Body of pancreas (tissue), 4 donors: ENCODE measurements at regions not wholly inside any gene's neighbourhood (a gene's known extent, or its start where the extent isn't known, plus 50 kb on each side); places are given as distances from the start of the nearest gene placed in this dataset.

Experiments
- ATAC-seq: fragments of 150-250 bp; one replicate; pipeline ENCODE4 v1.9.1; 2016
- DNase-seq, 4 donors: peaks; one replicate each; pipeline ENCODE4 v3.0.0-alpha.2; 2019
- H3K27ac ChIP-seq, 4 donors: fragments of 200-600 bp; sonication (generic); 1 replicate in 3 of 4; 2 replicates in 1 of 4; pipeline versions ENCODE4 v1.5.1 to v1.6.1; 2016 to 2019; ENCODE audit warnings: mild to moderate bottlenecking in 1 of 4, mixed read lengths in 1 of 4, moderate library complexity in 1 of 4
- H3K27me3 ChIP-seq, 2 donors: fragments of 200-600 bp; sonication (generic); one replicate each; pipeline ENCODE4 v1.6.0; 2016; ENCODE audit warnings: mild to moderate bottlenecking in 1 of 2
- H3K36me3 ChIP-seq, 2 donors: fragments of 200-600 bp; sonication (generic); replicated peaks in 1 of 2; 2 replicates each; pipeline ENCODE4 v1.5.1; 2016; ENCODE audit warnings: low read depth in 2 of 2; ENCODE audit not compliant: insufficient read depth in 1 of 2
- H3K4me1 ChIP-seq: fragments of 200-600 bp; sonication (generic); one replicate; pipeline ENCODE4 v1.6.0; 2016
- H3K4me3 ChIP-seq, 2 donors: fragments of 200-600 bp; sonication (generic); 1 replicate in 1 of 2; 2 replicates in 1 of 2; pipeline ENCODE4 v1.5.1; 2016 to 2019
- H3K9me3 ChIP-seq, 3 donors: fragments of 200-600 bp; sonication (generic); 1 replicate in 2 of 3; 2 replicates in 1 of 3; pipeline ENCODE4 v1.5.1; 2016
- CTCF ChIP-seq, 7 experiments: fragments of 450-650 bp in 4 of 7; fragments of 200-600 bp in 3 of 7; sonication (generic) in 3 of 7; IDR thresholded peaks; one replicate each; pipeline ENCODE4 v1.5.1; 2016 to 2019; ENCODE audit warnings: antibody characterized with exemption in 7 of 7
- POLR2A ChIP-seq, 3 donors: fragments of 450-650 bp; IDR thresholded peaks; one replicate each; pipeline ENCODE4 v1.6.1; 2016; ENCODE audit warnings: antibody characterized with exemption in 3 of 3, mild to moderate bottlenecking in 2 of 3
- WGBS, 2 donors: methylation state at CpG; one replicate each; pipeline ENCODE4 v1.1.5; 2017; 5-methylcytosine and 5-hydroxymethylcytosine counted together
- intact Hi-C: fragments of 100-400 bp; cut with DNase I; formaldehyde crosslinking; loops from one replicate; pipeline ENCODE4 v1.15.1; 2023

- Histone ChIP-seq H3K36me3 (no peaks in the 10 kb centered on the region), H3K27ac (no peak overlapping the region), H3K4me1 (peaks cover under 1% of the 10 kb centered on the region), H3K4me3 (no peak overlapping the region), H3K9me3 (no peaks in the 10 kb centered on the region), H3K27me3 (no peaks in the 10 kb centered on the region)
- ATAC-seq (no peak), DNase-seq (no peak)
- intact Hi-C loops: no loop called here
- no peak for TF ChIP-seq CTCF (IDR thresholded peaks at IDR 0.05)
- TF ChIP-seq POLR2A (IDR thresholded peaks at IDR 0.05): no peak
- 80% methylated on average over 8 of the region's 8 CpGs for whole genome bisulfite sequencing, 2 donors
Observed at GRCh38 chr22:27596133-27596870, 205.3 kb downstream of the MN1 start.

- H3K4me3 ChIP-seq: no peak overlapping the region
- WGBS, 2 donors: 59 to 90% methylated on average over 1 of the region's 1 CpG
- peak; percentile 33 for ATAC-seq
- DNase-seq: peak; percentile 23 to 41 (median 27)
- no peak overlapping the region for H3K27ac ChIP-seq
- intact Hi-C loops: no loop called here
- no peaks in the 10 kb centered on the region for H3K36me3 ChIP-seq
- no peak for TF ChIP-seq POLR2A (IDR thresholded peaks at IDR 0.05)
- TF ChIP-seq CTCF (IDR thresholded peaks at IDR 0.05): peak in 3 of 7 experiments; percentile 14 to 24 (median 18)
- H3K27me3 ChIP-seq: no peaks in the 10 kb centered on the region
- no peaks in the 10 kb centered on the region for H3K9me3 ChIP-seq
- H3K4me1 ChIP-seq: no peaks in the 10 kb centered on the region
Observed at GRCh38 chr22:27597703-27598444, 203.7 kb downstream of the MN1 start.

GRCh38 chr22:27598792-27599191 is 202.8 kb downstream of the MN1 start:
- DNase-seq (no peak), ATAC-seq (no peak)
- 57 to 62% methylated on average over 1 of the region's 1 CpG for WGBS, 2 donors
- Histone ChIP-seq H3K4me3 (no peak overlapping the region), H3K36me3 (no peaks in the 10 kb centered on the region), H3K27me3 (no peaks in the 10 kb centered on the region), H3K4me1 (no peaks in the 10 kb centered on the region), H3K27ac (no peak overlapping the region), H3K9me3 (no peaks in the 10 kb centered on the region)
- intact Hi-C loops: no loop called here
- TF ChIP-seq CTCF (IDR thresholded peaks at IDR 0.05): no peak
- TF ChIP-seq POLR2A (IDR thresholded peaks at IDR 0.05): no peak

GRCh38 chr22:27601195-27601594 is 200.4 kb downstream of the MN1 start:
- Histone ChIP-seq H3K27ac (no peak overlapping the region), H3K4me3 (no peak overlapping the region), H3K27me3 (no peaks in the 10 kb centered on the region), H3K36me3 (no peaks in the 10 kb centered on the region), H3K4me1 (no peaks in the 10 kb centered on the region), H3K9me3 (no peaks in the 10 kb centered on the region)
- no peak for DNase-seq
- ATAC-seq: no peak
- TF ChIP-seq CTCF (IDR thresholded peaks at IDR 0.05): no peak
- TF ChIP-seq POLR2A (IDR thresholded peaks at IDR 0.05): no peak
- 72 to 74% methylated on average over 9 of the region's 9 CpGs for WGBS, 2 donors
- intact Hi-C loops: no loop called here
